ENCODE measurements at regions not wholly inside any gene's neighbourhood (a gene's known extent, or its start where the extent isn't known, plus 50 kb on each side); places are given as distances from the start of the nearest gene placed in this dataset.
"Not testable (repeated sequence)": the region's sequence is repeated elsewhere in the genome, so short reads cannot be mapped to it uniquely, and the experiment has no call there.

DNA sequence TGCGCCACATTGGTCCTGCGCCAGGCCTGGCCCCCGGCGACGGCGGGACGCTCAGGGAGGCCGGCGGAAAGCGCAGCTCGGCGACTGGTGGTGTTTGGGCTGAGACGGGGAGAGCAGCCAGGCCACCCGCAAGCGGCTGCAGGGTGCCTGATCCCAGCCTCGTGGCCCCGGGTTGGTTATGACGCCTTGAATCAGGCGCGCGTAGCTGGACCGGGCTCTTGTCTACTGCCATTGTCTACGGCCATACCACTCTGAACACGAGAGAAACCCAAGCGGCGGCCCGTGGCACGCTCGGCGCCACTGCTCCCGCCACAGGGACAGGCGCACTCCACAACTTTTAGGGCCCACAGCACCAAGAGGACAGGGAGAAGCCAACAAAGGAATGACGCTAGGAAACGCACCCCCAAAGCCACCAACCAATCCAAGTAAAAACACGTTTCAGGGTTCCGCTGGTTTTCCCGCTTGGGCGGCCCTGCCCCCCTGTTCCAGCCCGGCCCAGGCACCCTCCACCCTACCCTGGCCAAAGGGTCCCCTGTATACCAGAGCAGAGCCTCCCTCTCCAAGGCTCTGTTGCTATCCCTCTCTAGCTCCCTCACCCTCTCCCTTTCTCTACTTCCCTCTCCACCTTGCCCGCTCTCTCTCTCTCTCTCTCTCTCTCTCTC, 1849.3 kb upstream of the DEFB115 start:
- ATAC-seq (peak; percentile 46 to 51), DNase-seq (no peak)
- TF ChIP-seq, protein P1, sequence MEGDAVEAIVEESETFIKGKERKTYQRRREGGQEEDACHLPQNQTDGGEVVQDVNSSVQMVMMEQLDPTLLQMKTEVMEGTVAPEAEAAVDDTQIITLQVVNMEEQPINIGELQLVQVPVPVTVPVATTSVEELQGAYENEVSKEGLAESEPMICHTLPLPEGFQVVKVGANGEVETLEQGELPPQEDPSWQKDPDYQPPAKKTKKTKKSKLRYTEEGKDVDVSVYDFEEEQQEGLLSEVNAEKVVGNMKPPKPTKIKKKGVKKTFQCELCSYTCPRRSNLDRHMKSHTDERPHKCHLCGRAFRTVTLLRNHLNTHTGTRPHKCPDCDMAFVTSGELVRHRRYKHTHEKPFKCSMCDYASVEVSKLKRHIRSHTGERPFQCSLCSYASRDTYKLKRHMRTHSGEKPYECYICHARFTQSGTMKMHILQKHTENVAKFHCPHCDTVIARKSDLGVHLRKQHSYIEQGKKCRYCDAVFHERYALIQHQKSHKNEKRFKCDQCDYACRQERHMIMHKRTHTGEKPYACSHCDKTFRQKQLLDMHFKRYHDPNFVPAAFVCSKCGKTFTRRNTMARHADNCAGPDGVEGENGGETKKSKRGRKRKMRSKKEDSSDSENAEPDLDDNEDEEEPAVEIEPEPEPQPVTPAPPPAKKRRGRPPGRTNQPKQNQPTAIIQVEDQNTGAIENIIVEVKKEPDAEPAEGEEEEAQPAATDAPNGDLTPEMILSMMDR (IDR thresholded peaks at IDR 0.05) = no peak
- Histone ChIP-seq H3K27ac (no peak overlapping the region), H3K4me1 (no peaks in the 10 kb centered on the region), H3K9me3 (no peaks in the 10 kb centered on the region), H3K36me3 (no peaks in the 10 kb centered on the region), H3K4me3 (no peak overlapping the region), H3K27me3 (ENCODE audit: low read depth) (peaks cover 3% of the 10 kb centered on the region)
- intact Hi-C loops (cut with DNase I) = no loop called here

DNA sequence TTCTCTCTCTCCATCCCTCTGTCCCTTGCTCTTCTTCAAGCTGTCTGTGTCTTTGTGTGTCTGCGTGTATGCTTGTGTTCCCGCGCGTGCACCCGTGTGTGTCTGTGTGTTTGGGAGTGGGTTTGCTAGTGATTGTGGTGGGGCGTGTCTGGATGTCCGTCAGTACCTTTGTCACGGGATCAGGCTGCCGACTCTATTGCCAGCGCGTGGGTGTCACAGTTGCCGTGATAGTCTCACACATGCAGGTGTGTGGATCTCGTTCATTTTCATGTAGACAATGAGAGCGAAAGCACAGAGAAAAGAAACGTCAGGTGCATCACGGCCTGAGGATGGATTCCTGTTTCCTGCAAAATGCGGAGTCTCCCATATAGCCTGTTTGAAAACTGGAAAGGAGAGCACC, 1848.8 kb upstream of the DEFB115 start:
- H3K36me3 ChIP-seq; DNase-seq; H3K4me3 ChIP-seq; H3K4me1 ChIP-seq; H3K27me3 ChIP-seq (ENCODE audit: low read depth); H3K27ac ChIP-seq; H3K9me3 ChIP-seq; ATAC-seq; intact Hi-C loops (cut with DNase I): not testable (repeated sequence)

DNA sequence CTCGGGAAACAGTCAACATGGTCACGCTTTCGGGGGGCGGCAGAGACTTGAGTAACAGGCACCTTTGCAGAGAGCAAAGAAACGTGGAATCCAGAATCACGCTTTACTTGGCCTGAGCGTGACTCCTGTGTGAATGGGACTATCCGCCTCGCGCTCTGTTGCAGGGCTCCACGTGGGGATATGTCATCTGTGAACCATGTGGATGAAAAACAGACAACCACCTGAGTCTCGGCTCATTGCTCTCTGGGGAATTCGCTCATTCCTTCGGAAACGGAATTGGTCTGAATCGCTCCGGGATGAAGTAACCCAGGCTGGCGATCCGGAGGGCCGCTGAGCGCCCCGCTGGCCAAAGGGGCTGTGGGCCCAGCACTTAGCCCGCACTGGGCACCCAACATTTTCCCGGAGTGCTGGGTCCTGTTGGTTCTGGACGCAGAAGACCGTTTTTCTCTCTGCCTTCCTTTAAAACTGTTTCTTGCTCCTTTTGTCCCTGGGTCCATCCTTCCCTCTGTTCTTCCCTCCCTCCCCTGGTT, 1848.2 kb upstream of the DEFB115 start:
- H3K4me1 ChIP-seq; ATAC-seq; H3K27ac ChIP-seq; H3K36me3 ChIP-seq; DNase-seq; H3K4me3 ChIP-seq; H3K9me3 ChIP-seq; H3K27me3 ChIP-seq (ENCODE audit: low read depth); intact Hi-C loops (cut with DNase I): not testable (repeated sequence)

DNA sequence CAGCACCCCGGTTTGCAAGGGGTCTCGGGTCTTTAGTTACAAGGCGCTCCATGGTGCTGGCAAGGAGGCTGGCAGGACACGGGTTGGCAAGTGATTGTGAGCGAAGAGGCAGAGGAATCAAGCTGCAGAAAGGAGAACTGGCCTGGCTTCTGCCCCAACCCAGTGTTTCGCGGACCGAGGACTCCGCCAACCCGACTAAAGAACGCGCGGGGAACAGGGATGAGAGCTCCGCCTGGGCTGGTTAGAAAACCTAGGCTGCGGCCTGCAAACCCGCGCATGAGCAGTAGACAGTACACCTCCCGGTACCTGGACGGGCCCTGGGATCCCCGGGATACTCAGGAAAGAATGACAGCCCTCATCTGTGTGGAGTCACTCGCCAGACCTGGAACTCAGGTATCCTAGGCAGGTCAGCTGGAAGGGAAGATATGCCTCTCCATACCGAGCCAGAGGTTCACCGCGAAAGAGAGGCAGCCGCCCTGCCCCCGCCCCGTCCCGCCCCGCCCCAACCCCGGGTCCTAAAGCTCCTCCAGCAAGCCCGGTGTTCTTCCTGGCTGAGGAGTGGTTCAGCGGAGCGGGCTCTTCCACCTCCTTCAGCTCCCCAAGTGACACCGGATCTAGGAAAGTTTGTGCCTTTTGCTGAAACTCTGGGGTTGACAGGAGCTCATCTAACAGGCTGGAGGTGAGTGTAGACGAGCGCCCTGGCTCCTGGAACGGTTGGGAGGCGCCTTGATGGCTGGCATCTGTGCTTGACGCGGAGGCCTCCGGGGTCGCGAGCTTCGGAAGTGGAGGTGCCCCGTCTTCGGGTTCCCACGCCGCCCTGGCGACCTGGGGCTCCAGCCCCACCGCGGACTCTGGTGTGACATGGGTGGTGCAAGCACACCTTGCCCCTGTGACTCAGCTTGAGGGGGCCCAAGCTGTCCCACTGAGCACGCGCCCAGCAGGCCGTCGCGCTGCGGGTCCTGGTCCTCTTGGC, 1847.3 kb upstream of the DEFB115 start:
- Histone ChIP-seq H3K27me3 (ENCODE audit: low read depth) (peaks cover 3% of the 10 kb centered on the region), H3K9me3 (no peaks in the 10 kb centered on the region), H3K36me3 (no peaks in the 10 kb centered on the region), H3K4me1 (no peaks in the 10 kb centered on the region), H3K27ac (no peak overlapping the region), H3K4me3 (no peak overlapping the region)
- TF ChIP-seq, protein P1 (IDR thresholded peaks at IDR 0.05) = no peak
- DNase-seq (no peak), ATAC-seq (peak; percentile 29 to 52)
- intact Hi-C loops (cut with DNase I) = no loop called here

DNA sequence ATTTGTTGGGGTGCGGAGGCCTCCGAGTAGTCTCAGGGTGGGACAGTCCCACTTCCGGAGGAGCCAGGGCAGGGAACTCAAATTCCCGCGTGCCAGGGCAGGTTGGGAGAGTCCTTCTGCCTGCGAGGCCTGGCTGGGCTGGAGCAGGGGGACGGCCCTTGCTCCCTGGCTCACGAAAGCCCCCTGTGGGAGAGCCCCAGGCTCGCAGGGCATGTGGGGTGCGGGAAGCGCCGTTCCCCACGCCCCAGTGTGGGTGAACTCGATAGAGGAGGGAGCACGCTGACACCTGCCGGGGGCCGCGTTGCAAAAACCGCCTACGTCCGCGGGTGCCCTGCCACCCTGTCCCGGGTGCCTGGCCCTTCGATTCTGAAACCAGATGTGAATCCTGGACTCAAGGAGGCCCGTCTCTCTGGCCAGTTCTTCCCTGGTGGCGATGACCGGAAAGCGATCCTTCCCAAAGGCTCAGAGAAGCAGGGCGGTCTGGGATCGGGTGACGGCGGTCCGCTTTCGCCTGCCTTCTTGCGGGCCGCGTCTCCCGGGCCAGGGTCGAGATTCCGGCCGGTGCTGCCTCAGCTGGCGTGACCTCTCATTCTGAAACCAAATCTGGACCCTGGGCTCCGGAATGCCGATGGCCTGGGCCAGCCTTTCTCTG, 1846.5 kb upstream of the DEFB115 start:
- TF ChIP-seq, protein P1 (IDR thresholded peaks at IDR 0.05) = no peak
- Histone ChIP-seq H3K36me3 (no peaks in the 10 kb centered on the region), H3K9me3 (no peaks in the 10 kb centered on the region), H3K27ac (no peak overlapping the region), H3K4me3 (no peak overlapping the region), H3K4me1 (no peaks in the 10 kb centered on the region), H3K27me3 (ENCODE audit: low read depth) (peaks cover 3% of the 10 kb centered on the region)
- ATAC-seq = peak; percentile 62 to 66
- DNase-seq = no peak
- intact Hi-C loops (cut with DNase I) = no loop called here

DNA sequence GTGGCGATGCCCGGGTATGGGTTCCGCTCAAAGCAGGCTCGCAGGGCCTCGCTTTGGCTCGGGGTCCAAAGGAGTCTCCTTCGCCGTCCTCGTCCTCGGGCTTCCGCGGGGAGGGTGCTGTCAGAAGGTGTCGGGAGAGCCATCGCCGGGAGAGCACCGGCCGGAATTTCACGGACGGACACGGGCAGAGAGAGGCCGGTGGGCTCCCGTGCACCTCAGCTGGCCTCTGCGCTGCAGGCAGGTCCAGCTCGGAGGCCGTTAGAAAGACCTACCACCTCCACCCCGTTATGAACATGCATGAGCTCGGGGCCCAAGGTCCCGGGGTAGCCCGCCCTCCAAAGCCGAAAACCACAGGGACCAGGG, 1846.0 kb upstream of the DEFB115 start:
- ATAC-seq = peak; percentile 38 to 47

More for the DNA sequence above, 1846.0 kb upstream of the DEFB115 start:
- H3K4me1 ChIP-seq; H3K36me3 ChIP-seq; H3K27me3 ChIP-seq (ENCODE audit: low read depth); H3K4me3 ChIP-seq; H3K27ac ChIP-seq; DNase-seq; intact Hi-C loops (cut with DNase I); H3K9me3 ChIP-seq: not testable (repeated sequence)

Data from lower lobe of right lung (tissue), 2 donors.